HG03460 (cell line): ENCODE measurements at regions not wholly inside any gene's neighbourhood (a gene's known extent, or its start where the extent isn't known, plus 50 kb on each side); places are given as distances from the start of the nearest gene placed in this dataset.
"Not testable (repeated sequence)": the region's sequence is repeated elsewhere in the genome, so short reads cannot be mapped to it uniquely, and the experiment has no call there.

Experiments used
- ATAC-seq: cut with Tn5 transposase; IDR thresholded peaks from one replicate; pipeline ENCODE4 v1.9.1; 2021; ENCODE audit not compliant: unreplicated experiment

GRCh38 chr6:91970700-91971099, 1383.8 kb upstream of the MAP3K7 start:
- ATAC-seq = no peak

- ATAC-seq = no peak
These were observed 1379.0 kb upstream of the MAP3K7 start for GRCh38 chr6:91965872-91966271.

- no peak for ATAC-seq
These were observed 1374.8 kb upstream of the MAP3K7 start for GRCh38 chr6:91961671-91962070.

GRCh38 chr6:91961236-91961635, 1374.4 kb upstream of the MAP3K7 start:
- ATAC-seq = no peak

GRCh38 chr6:91941838-91942237, 1355.0 kb upstream of the MAP3K7 start:
- ATAC-seq = no peak

- ATAC-seq = no peak
These were observed 1353.9 kb upstream of the MAP3K7 start for GRCh38 chr6:91940801-91941200.

- ATAC-seq = no peak
These were observed 1340.0 kb upstream of the MAP3K7 start for GRCh38 chr6:91926827-91927226.

GRCh38 chr6:91926361-91926760, 1339.5 kb upstream of the MAP3K7 start:
- no peak for ATAC-seq

GRCh38 chr6:91911945-91912344, 1325.1 kb upstream of the MAP3K7 start:
- ATAC-seq = no peak

GRCh38 chr6:91904586-91905164, 1317.8 kb upstream of the MAP3K7 start:
- no peak for ATAC-seq

- no peak for ATAC-seq
These were observed 1308.9 kb upstream of the MAP3K7 start for GRCh38 chr6:91895599-91896285.

GRCh38 chr6:91886183-91886795, 1299.4 kb upstream of the MAP3K7 start:
- ATAC-seq = no peak

GRCh38 chr6:91881791-91882190, 1294.9 kb upstream of the MAP3K7 start:
- ATAC-seq = not testable (repeated sequence)

- ATAC-seq = no peak
These were observed 1292.6 kb upstream of the MAP3K7 start for GRCh38 chr6:91879386-91879995.

- no peak for ATAC-seq
These were observed 1291.1 kb upstream of the MAP3K7 start for GRCh38 chr6:91877994-91878393.

GRCh38 chr6:91874971-91875370, 1288.1 kb upstream of the MAP3K7 start:
- no peak for ATAC-seq

- no peak for ATAC-seq
These were observed 1281.8 kb upstream of the MAP3K7 start for GRCh38 chr6:91868539-91869202.

GRCh38 chr6:91865889-91866288, 1279.0 kb upstream of the MAP3K7 start:
- ATAC-seq = no peak

GRCh38 chr6:91864911-91865310, 1278.0 kb upstream of the MAP3K7 start:
- no peak for ATAC-seq

GRCh38 chr6:91860541-91861335, 1273.9 kb upstream of the MAP3K7 start:
- ATAC-seq = no peak

GRCh38 chr6:91852252-91852651, 1265.4 kb upstream of the MAP3K7 start:
- no peak for ATAC-seq
